ENCODE measurements at regions not wholly inside any gene's neighbourhood (a gene's known extent, or its start where the extent isn't known, plus 50 kb on each side); places are given as distances from the start of the nearest gene placed in this dataset.

- Histone ChIP-seq H3K4me1 (ENCODE audit: insufficient read depth, low read length) (no peaks in the 10 kb centered on the region), H3K9me3 (ENCODE audit: low read depth, low read length) (no peaks in the 10 kb centered on the region)
Measured at GRCh38 chr1:188872376-188872775, 1605.3 kb downstream of the BRINP3 start.

GRCh38 chr1:188877668-188878067 lies 1600.0 kb downstream of the BRINP3 start:
- Histone ChIP-seq H3K9me3 (ENCODE audit: low read depth, low read length) (peaks cover 5% of the 10 kb centered on the region), H3K4me1 (ENCODE audit: insufficient read depth, low read length) (no peaks in the 10 kb centered on the region), H3K27me3 (ENCODE audit: insufficient read depth, low read length) (no peaks in the 10 kb centered on the region), H3K4me3 (ENCODE audit: low read length) (no peak overlapping the region)

More at GRCh38 chr1:188872376-188872775, 1605.3 kb downstream of the BRINP3 start:
- no peak overlapping the region for H3K4me3 ChIP-seq (ENCODE audit: low read length)
- no peaks in the 10 kb centered on the region for H3K27me3 ChIP-seq (ENCODE audit: insufficient read depth, low read length)

GRCh38 chr1:188888386-188888785 lies 1589.3 kb downstream of the BRINP3 start:
- no peak overlapping the region for H3K4me3 ChIP-seq (ENCODE audit: low read length)
- peaks cover 9% of the 10 kb centered on the region for H3K9me3 ChIP-seq (ENCODE audit: low read depth, low read length)
- H3K4me1 ChIP-seq (ENCODE audit: insufficient read depth, low read length), result no peaks in the 10 kb centered on the region
- H3K27me3 ChIP-seq (ENCODE audit: insufficient read depth, low read length), result no peaks in the 10 kb centered on the region

GRCh38 chr1:188889166-188889565 lies 1588.5 kb downstream of the BRINP3 start:
- Histone ChIP-seq H3K4me3 (ENCODE audit: low read length) (no peak overlapping the region), H3K9me3 (ENCODE audit: low read depth, low read length) (peaks cover 9% of the 10 kb centered on the region), H3K4me1 (ENCODE audit: insufficient read depth, low read length) (no peaks in the 10 kb centered on the region), H3K27me3 (ENCODE audit: insufficient read depth, low read length) (no peaks in the 10 kb centered on the region)

- no peak overlapping the region for H3K4me3 ChIP-seq (ENCODE audit: low read length)
- no peaks in the 10 kb centered on the region for H3K27me3 ChIP-seq (ENCODE audit: insufficient read depth, low read length)
- H3K4me1 ChIP-seq (ENCODE audit: insufficient read depth, low read length), result no peaks in the 10 kb centered on the region
- peaks cover 9% of the 10 kb centered on the region for H3K9me3 ChIP-seq (ENCODE audit: low read depth, low read length)
Measured at GRCh38 chr1:188891958-188892357, 1585.7 kb downstream of the BRINP3 start.

GRCh38 chr1:188895611-188896010 lies 1582.1 kb downstream of the BRINP3 start:
- Histone ChIP-seq H3K9me3 (ENCODE audit: low read depth, low read length) (no peaks in the 10 kb centered on the region), H3K4me3 (ENCODE audit: low read length) (no peak overlapping the region), H3K4me1 (ENCODE audit: insufficient read depth, low read length) (no peaks in the 10 kb centered on the region), H3K27me3 (ENCODE audit: insufficient read depth, low read length) (no peaks in the 10 kb centered on the region)

- no peaks in the 10 kb centered on the region for H3K27me3 ChIP-seq (ENCODE audit: insufficient read depth, low read length)
- H3K4me1 ChIP-seq (ENCODE audit: insufficient read depth, low read length), result no peaks in the 10 kb centered on the region
- H3K4me3 ChIP-seq (ENCODE audit: low read length), result no peak overlapping the region
- no peaks in the 10 kb centered on the region for H3K9me3 ChIP-seq (ENCODE audit: low read depth, low read length)
Measured at GRCh38 chr1:188903241-188903640, 1574.4 kb downstream of the BRINP3 start.

- Histone ChIP-seq H3K9me3 (ENCODE audit: low read depth, low read length) (no peaks in the 10 kb centered on the region), H3K27me3 (ENCODE audit: insufficient read depth, low read length) (no peaks in the 10 kb centered on the region), H3K4me3 (ENCODE audit: low read length) (no peak overlapping the region), H3K4me1 (ENCODE audit: insufficient read depth, low read length) (no peaks in the 10 kb centered on the region)
Measured at GRCh38 chr1:188904201-188904600, 1573.5 kb downstream of the BRINP3 start.

- H3K9me3 ChIP-seq (ENCODE audit: low read depth, low read length), result no peaks in the 10 kb centered on the region
- no peaks in the 10 kb centered on the region for H3K27me3 ChIP-seq (ENCODE audit: insufficient read depth, low read length)
- no peak overlapping the region for H3K4me3 ChIP-seq (ENCODE audit: low read length)
- H3K4me1 ChIP-seq (ENCODE audit: insufficient read depth, low read length), result no peaks in the 10 kb centered on the region
Measured at GRCh38 chr1:188906921-188907641, 1570.6 kb downstream of the BRINP3 start.

- no peak overlapping the region for H3K4me3 ChIP-seq (ENCODE audit: low read length)
- no peaks in the 10 kb centered on the region for H3K27me3 ChIP-seq (ENCODE audit: insufficient read depth, low read length)
- H3K4me1 ChIP-seq (ENCODE audit: insufficient read depth, low read length), result no peaks in the 10 kb centered on the region
- no peaks in the 10 kb centered on the region for H3K9me3 ChIP-seq (ENCODE audit: low read depth, low read length)
Measured at GRCh38 chr1:188930382-188930781, 1547.3 kb downstream of the BRINP3 start.

GRCh38 chr1:188931506-188931905 lies 1546.2 kb downstream of the BRINP3 start:
- Histone ChIP-seq H3K27me3 (ENCODE audit: insufficient read depth, low read length) (no peaks in the 10 kb centered on the region), H3K4me3 (ENCODE audit: low read length) (no peak overlapping the region), H3K9me3 (ENCODE audit: low read depth, low read length) (no peaks in the 10 kb centered on the region), H3K4me1 (ENCODE audit: insufficient read depth, low read length) (no peaks in the 10 kb centered on the region)

GRCh38 chr1:188937965-188938551 lies 1539.6 kb downstream of the BRINP3 start:
- Histone ChIP-seq H3K4me1 (ENCODE audit: insufficient read depth, low read length) (no peaks in the 10 kb centered on the region), H3K27me3 (ENCODE audit: insufficient read depth, low read length) (no peaks in the 10 kb centered on the region), H3K9me3 (ENCODE audit: low read depth, low read length) (no peaks in the 10 kb centered on the region), H3K4me3 (ENCODE audit: low read length) (no peak overlapping the region)

GRCh38 chr1:188941986-188942385 lies 1535.7 kb downstream of the BRINP3 start:
- Histone ChIP-seq H3K4me3 (ENCODE audit: low read length) (no peak overlapping the region), H3K9me3 (ENCODE audit: low read depth, low read length) (no peaks in the 10 kb centered on the region), H3K27me3 (ENCODE audit: insufficient read depth, low read length) (no peaks in the 10 kb centered on the region), H3K4me1 (ENCODE audit: insufficient read depth, low read length) (no peaks in the 10 kb centered on the region)

GRCh38 chr1:188949701-188950100 lies 1528.0 kb downstream of the BRINP3 start:
- H3K27me3 ChIP-seq (ENCODE audit: insufficient read depth, low read length), result no peaks in the 10 kb centered on the region
- no peaks in the 10 kb centered on the region for H3K9me3 ChIP-seq (ENCODE audit: low read depth, low read length)
- H3K4me1 ChIP-seq (ENCODE audit: insufficient read depth, low read length), result no peaks in the 10 kb centered on the region
- no peak overlapping the region for H3K4me3 ChIP-seq (ENCODE audit: low read length)

- Histone ChIP-seq H3K9me3 (ENCODE audit: low read depth, low read length) (no peaks in the 10 kb centered on the region), H3K27me3 (ENCODE audit: insufficient read depth, low read length) (no peaks in the 10 kb centered on the region), H3K4me1 (ENCODE audit: insufficient read depth, low read length) (no peaks in the 10 kb centered on the region)
Measured at GRCh38 chr1:188958461-188959115, 1519.1 kb downstream of the BRINP3 start.

More at GRCh38 chr1:188958461-188959115, 1519.1 kb downstream of the BRINP3 start:
- H3K4me3 ChIP-seq (ENCODE audit: low read length), result no peak overlapping the region
